Cardiac muscle cell (in vitro differentiated cells and primary cell): ENCODE measurements at regions not wholly inside any gene's neighbourhood (a gene's known extent, or its start where the extent isn't known, plus 50 kb on each side); places are given as distances from the start of the nearest gene placed in this dataset.

Source experiments
- DNase-seq, 2 donors: peaks; one replicate each; pipeline versions ENCODE4 v3.0.0 to v3.0.0-alpha.2; 2010 to 2017; ENCODE audit warnings: low read depth in 1 of 2, low spot score in 1 of 2
- H3K27ac ChIP-seq: fragments of 200-600 bp; sonication (generic); 2 replicates; pipeline ENCODE4 v1.5.1; 2016
- H3K27me3 ChIP-seq: fragments of 200-600 bp; sonication (generic); 2 replicates; pipeline ENCODE4 v1.6.0; 2016; ENCODE audit warnings: control low read depth
- H3K36me3 ChIP-seq: fragments of 200-600 bp; sonication (generic); 2 replicates; pipeline ENCODE4 v1.5.1; 2016; ENCODE audit warnings: control low read depth
- H3K4me1 ChIP-seq: fragments of 200-600 bp; sonication (generic); 2 replicates; pipeline ENCODE4 v1.8.1; 2017; ENCODE audit warnings: low read depth, mild to moderate bottlenecking, mixed run types
- H3K4me3 ChIP-seq: fragments of 200-600 bp; sonication (generic); 2 replicates; pipeline ENCODE4 v1.5.1; 2016; ENCODE audit warnings: mild to moderate bottlenecking
- H3K9me3 ChIP-seq: fragments of 200-600 bp; sonication (generic); 2 replicates; pipeline ENCODE4 v1.5.1; 2017; ENCODE audit warnings: low read depth, mild to moderate bottlenecking, control low read depth
- TF ChIP-seq, protein P1 (sequence below): IDR thresholded peaks from 2 replicates; pipeline ENCODE4 v1.5.1; 2012; ENCODE audit warnings: low read depth, mild to moderate bottlenecking, low read length

GRCh38 chr17:52841971-52842370, 683.5 kb upstream of the CA10 start:
- H3K27ac ChIP-seq = no peak overlapping the region

GRCh38 chr17:52837492-52837891, 679.0 kb upstream of the CA10 start:
- H3K27ac ChIP-seq = no peak overlapping the region
- DNase-seq = no peak
- TF ChIP-seq, protein P1, sequence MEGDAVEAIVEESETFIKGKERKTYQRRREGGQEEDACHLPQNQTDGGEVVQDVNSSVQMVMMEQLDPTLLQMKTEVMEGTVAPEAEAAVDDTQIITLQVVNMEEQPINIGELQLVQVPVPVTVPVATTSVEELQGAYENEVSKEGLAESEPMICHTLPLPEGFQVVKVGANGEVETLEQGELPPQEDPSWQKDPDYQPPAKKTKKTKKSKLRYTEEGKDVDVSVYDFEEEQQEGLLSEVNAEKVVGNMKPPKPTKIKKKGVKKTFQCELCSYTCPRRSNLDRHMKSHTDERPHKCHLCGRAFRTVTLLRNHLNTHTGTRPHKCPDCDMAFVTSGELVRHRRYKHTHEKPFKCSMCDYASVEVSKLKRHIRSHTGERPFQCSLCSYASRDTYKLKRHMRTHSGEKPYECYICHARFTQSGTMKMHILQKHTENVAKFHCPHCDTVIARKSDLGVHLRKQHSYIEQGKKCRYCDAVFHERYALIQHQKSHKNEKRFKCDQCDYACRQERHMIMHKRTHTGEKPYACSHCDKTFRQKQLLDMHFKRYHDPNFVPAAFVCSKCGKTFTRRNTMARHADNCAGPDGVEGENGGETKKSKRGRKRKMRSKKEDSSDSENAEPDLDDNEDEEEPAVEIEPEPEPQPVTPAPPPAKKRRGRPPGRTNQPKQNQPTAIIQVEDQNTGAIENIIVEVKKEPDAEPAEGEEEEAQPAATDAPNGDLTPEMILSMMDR = no peak
- no peaks in the 10 kb centered on the region for H3K4me1 ChIP-seq
- no peaks in the 10 kb centered on the region for H3K9me3 ChIP-seq
- H3K36me3 ChIP-seq = no peaks in the 10 kb centered on the region
- H3K4me3 ChIP-seq = no peak overlapping the region
- no peaks in the 10 kb centered on the region for H3K27me3 ChIP-seq

More at GRCh38 chr17:52841971-52842370, 683.5 kb upstream of the CA10 start:
- H3K36me3 ChIP-seq = no peaks in the 10 kb centered on the region
- no peaks in the 10 kb centered on the region for H3K4me1 ChIP-seq
- H3K9me3 ChIP-seq = no peaks in the 10 kb centered on the region
- TF ChIP-seq, protein P1 = no peak
- H3K4me3 ChIP-seq = no peak overlapping the region
- no peaks in the 10 kb centered on the region for H3K27me3 ChIP-seq
- no peak for DNase-seq

DNA sequence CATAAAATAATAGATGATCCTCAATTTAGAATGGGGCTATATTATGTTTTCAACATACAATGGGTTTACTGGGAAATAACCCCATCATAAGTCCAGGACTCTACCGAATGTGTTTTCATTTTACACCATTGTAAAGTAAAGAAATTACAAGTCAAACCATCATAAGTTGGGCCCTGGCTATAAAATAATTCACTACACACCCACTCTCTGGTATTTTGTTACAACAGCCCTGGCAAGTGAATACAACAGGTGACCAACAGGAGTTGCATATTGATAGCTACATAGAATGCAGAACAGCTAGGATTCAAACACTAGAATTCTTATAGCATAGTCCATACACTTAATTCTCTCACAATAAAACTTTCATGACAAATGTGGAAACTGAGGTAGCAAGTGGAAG, 673.0 kb upstream of the CA10 start:
- Histone ChIP-seq H3K4me3 (no peak overlapping the region), H3K27me3 (no peaks in the 10 kb centered on the region), H3K4me1 (no peaks in the 10 kb centered on the region)

DNA sequence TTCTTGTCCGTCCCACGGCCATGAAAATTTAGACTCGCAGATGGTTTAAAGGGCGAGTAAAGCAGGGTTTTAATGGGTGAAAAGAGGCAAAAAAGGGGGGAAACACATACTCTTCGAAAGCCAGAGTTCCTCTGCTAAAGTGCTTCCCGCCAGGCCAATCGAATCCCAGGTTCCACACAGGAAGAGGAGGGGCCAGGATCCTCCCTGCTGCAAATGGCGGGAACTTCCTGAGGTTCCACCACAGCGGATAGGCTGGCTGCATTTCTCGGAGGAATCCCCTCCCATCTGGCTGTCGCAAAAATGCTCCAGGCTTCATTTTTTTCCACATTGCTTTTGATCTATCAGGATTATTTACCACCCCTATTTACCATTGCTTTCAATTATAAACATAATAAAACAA, 670.1 kb upstream of the CA10 start:
- no peak overlapping the region for H3K4me3 ChIP-seq
- H3K27ac ChIP-seq = no peak overlapping the region
- H3K36me3 ChIP-seq = no peaks in the 10 kb centered on the region
- TF ChIP-seq, protein P1 = no peak
- H3K9me3 ChIP-seq = no peaks in the 10 kb centered on the region
- H3K4me1 ChIP-seq = no peaks in the 10 kb centered on the region
- no peak for DNase-seq
- no peaks in the 10 kb centered on the region for H3K27me3 ChIP-seq

More for the DNA sequence above, 673.0 kb upstream of the CA10 start:
- H3K9me3 ChIP-seq = no peaks in the 10 kb centered on the region
- TF ChIP-seq, protein P1 = no peak
- no peaks in the 10 kb centered on the region for H3K36me3 ChIP-seq
- no peak overlapping the region for H3K27ac ChIP-seq
- DNase-seq = no peak

- H3K4me1 ChIP-seq = no peaks in the 10 kb centered on the region
- H3K9me3 ChIP-seq = no peaks in the 10 kb centered on the region
- H3K36me3 ChIP-seq = no peaks in the 10 kb centered on the region
- TF ChIP-seq, protein P1 = no peak
- DNase-seq = no peak
- H3K27ac ChIP-seq = no peak overlapping the region
- H3K27me3 ChIP-seq = no peaks in the 10 kb centered on the region
- no peak overlapping the region for H3K4me3 ChIP-seq
Measured at GRCh38 chr17:52827526-52827925, 669.0 kb upstream of the CA10 start.

DNA sequence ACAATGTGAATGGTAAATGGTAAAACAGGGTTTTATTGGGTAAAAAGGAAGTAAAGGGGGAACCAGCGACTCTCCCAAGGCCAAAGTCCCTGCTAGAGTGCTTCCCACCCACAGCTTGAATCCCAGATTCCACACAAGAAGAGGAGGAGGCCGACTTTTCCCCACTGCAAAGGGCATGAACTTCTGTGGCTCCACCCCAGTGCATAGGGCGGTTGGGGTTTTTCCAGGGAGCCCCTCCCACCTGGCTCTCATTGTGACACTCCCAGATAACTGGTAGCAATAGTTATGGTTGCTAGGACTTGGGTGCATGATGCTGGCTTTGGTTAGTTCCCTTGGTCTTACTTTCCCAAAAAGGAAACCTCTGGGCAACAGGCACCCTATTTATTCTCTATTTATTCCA, 666.0 kb upstream of the CA10 start:
- TF ChIP-seq, protein P1 = no peak
- no peaks in the 10 kb centered on the region for H3K27me3 ChIP-seq
- H3K4me1 ChIP-seq = no peaks in the 10 kb centered on the region
- DNase-seq = no peak
- no peaks in the 10 kb centered on the region for H3K36me3 ChIP-seq
- no peaks in the 10 kb centered on the region for H3K9me3 ChIP-seq
- no peak overlapping the region for H3K27ac ChIP-seq
- H3K4me3 ChIP-seq = no peak overlapping the region
